ENCODE measurements at regions not wholly inside any gene's neighbourhood (a gene's known extent, or its start where the extent isn't known, plus 50 kb on each side); places are given as distances from the start of the nearest gene placed in this dataset.

GRCh38 chr14:21997300-21997699 is 323.7 kb upstream of the OR4E1 start:
- TF ChIP-seq TAF1 (CRISPR knock-in tag; IDR thresholded peaks at IDR 0.05) (no peak), ZNF614 (CRISPR knock-in tag; IDR thresholded peaks at IDR 0.05; ENCODE audit: borderline replicate concordance) (no peak), CTCF (CRISPR knock-in tag; IDR thresholded peaks at IDR 0.05) (peak; percentile 31; the same call in 1 of the 2 replicates), SAP130 (CRISPR knock-in tag; IDR thresholded peaks at IDR 0.05; ENCODE audit: low read depth) (no peak), SETDB1 (CRISPR knock-in tag; IDR thresholded peaks at IDR 0.05; ENCODE audit: borderline replicate concordance) (no peak), KAT2B (IDR thresholded peaks at IDR 0.05; ENCODE audit: borderline replicate concordance, low read depth, low read length) (no peak), ZNF367 (CRISPR knock-in tag; IDR thresholded peaks at IDR 0.05; ENCODE audit: borderline replicate concordance) (no peak), ATF3 (CRISPR knock-in tag; IDR thresholded peaks at IDR 0.05) (no peak), IRF2 (CRISPR knock-in tag; IDR thresholded peaks at IDR 0.05) (no peak), ZNF83 (CRISPR knock-in tag; IDR thresholded peaks at IDR 0.05; ENCODE audit: borderline replicate concordance) (no peak), ZBTB49 (CRISPR knock-in tag; IDR thresholded peaks at IDR 0.05; ENCODE audit: borderline replicate concordance) (no peak)

Measured in HepG2 (cell line).